Trophoblast cell (in vitro differentiated cells and primary cell): ENCODE measurements at regions not wholly inside any gene's neighbourhood (a gene's known extent, or its start where the extent isn't known, plus 50 kb on each side); places are given as distances from the start of the nearest gene placed in this dataset.

ENCODE experiments used
- DNase-seq, 2 donors: peaks; one replicate each; pipeline ENCODE4 v3.0.0-alpha.2; 2016
- H2AFZ ChIP-seq: 2 replicates; pipeline ENCODE4 v1.6.1; 2013; ENCODE audit warnings: low read length, moderate library complexity, mild to moderate bottlenecking; ENCODE audit not compliant: insufficient read depth, poor library complexity
- H2AK5ac ChIP-seq: 2 replicates; pipeline ENCODE4 v1.6.1; 2013; ENCODE audit warnings: mild to moderate bottlenecking, low read length
- H2BK120ac ChIP-seq: 2 replicates; pipeline ENCODE4 v1.6.1; 2013; ENCODE audit warnings: low read length, mild to moderate bottlenecking, moderate library complexity; ENCODE audit not compliant: insufficient read depth, poor library complexity
- H2BK12ac ChIP-seq: 2 replicates; pipeline ENCODE4 v1.6.1; 2013; ENCODE audit warnings: mild to moderate bottlenecking, low read length, moderate library complexity
- H2BK5ac ChIP-seq: 2 replicates; pipeline ENCODE4 v1.6.1; 2013; ENCODE audit warnings: low read length, low read depth, moderate library complexity, mild to moderate bottlenecking; ENCODE audit not compliant: poor library complexity
- H3K14ac ChIP-seq: 2 replicates; pipeline ENCODE4 v1.6.1; 2013; ENCODE audit warnings: mild to moderate bottlenecking, low read length
- H3K18ac ChIP-seq: 2 replicates; pipeline ENCODE4 v1.6.1; 2013; ENCODE audit warnings: mild to moderate bottlenecking, low read length
- H3K23ac ChIP-seq: 2 replicates; pipeline ENCODE4 v1.6.1; 2013; ENCODE audit warnings: low read length
- H3K27ac ChIP-seq: 2 replicates; pipeline ENCODE4 v1.5.1; 2013; ENCODE audit warnings: low read depth, mild to moderate bottlenecking, inconsistent platforms, low read length, moderate library complexity
- H3K27me3 ChIP-seq: 2 replicates; pipeline ENCODE4 v1.6.1; 2013; ENCODE audit warnings: inconsistent platforms, mild to moderate bottlenecking, low read length, moderate library complexity; ENCODE audit not compliant: insufficient read depth
- H3K36me3 ChIP-seq, 2 experiments: 1 replicate in 1 of 2; 2 replicates in 1 of 2; pipeline ENCODE4 v1.6.1; 2013; ENCODE audit warnings: low read length in 2 of 2, mild to moderate bottlenecking in 2 of 2, moderate library complexity in 1 of 2; ENCODE audit not compliant: insufficient read depth in 2 of 2, control insufficient read depth in 1 of 2
- H3K4ac ChIP-seq: 2 replicates; pipeline ENCODE4 v1.6.1; 2013; ENCODE audit warnings: low read depth, mild to moderate bottlenecking, low read length, moderate library complexity
- H3K4me1 ChIP-seq, 2 experiments: 1 replicate in 1 of 2; 2 replicates in 1 of 2; pipeline ENCODE4 v1.6.1; 2013; ENCODE audit warnings: low read length in 2 of 2, mild to moderate bottlenecking in 2 of 2, moderate library complexity in 1 of 2; ENCODE audit not compliant: insufficient read depth in 2 of 2, control insufficient read depth in 1 of 2
- H3K4me2 ChIP-seq: 2 replicates; pipeline ENCODE4 v1.6.1; 2013; ENCODE audit warnings: inconsistent platforms, mild to moderate bottlenecking, low read length, moderate library complexity
- H3K4me3 ChIP-seq: 2 replicates; pipeline ENCODE4 v1.5.1; 2013; ENCODE audit warnings: mild to moderate bottlenecking, low read depth, low read length, inconsistent platforms
- H3K79me1 ChIP-seq: one replicate; pipeline ENCODE4 v1.6.1; 2013; ENCODE audit warnings: low read length
- H3K79me2 ChIP-seq: 2 replicates; pipeline ENCODE4 v1.6.1; 2013; ENCODE audit warnings: low read length, mild to moderate bottlenecking; ENCODE audit not compliant: control insufficient read depth, insufficient read depth, poor library complexity
- H3K9ac ChIP-seq: 2 replicates; pipeline ENCODE4 v1.6.1; 2013; ENCODE audit warnings: mild to moderate bottlenecking, low read length
- H3K9me3 ChIP-seq: 2 replicates; pipeline ENCODE4 v1.6.1; 2013; ENCODE audit warnings: low read depth, mild to moderate bottlenecking, control low read depth, inconsistent platforms, low read length; ENCODE audit not compliant: insufficient read depth
- H4K12ac ChIP-seq: 2 replicates; pipeline ENCODE4 v1.6.1; 2013; ENCODE audit warnings: low read depth, mild to moderate bottlenecking, low read length, moderate library complexity
- H4K8ac ChIP-seq: 2 replicates; pipeline ENCODE4 v1.6.1; 2013; ENCODE audit warnings: low read depth, mild to moderate bottlenecking, low read length, moderate library complexity
- H4K91ac ChIP-seq: one replicate; pipeline ENCODE4 v1.6.1; 2013; ENCODE audit warnings: low read depth, mild to moderate bottlenecking, low read length, moderate library complexity
- WGBS: extraction: QIAGEN DNeasy Blood & Tissue Kit; methylation state at CpG from one replicate; pipeline ENCODE4 v1.1.7; 2013; ENCODE audit warnings: missing lambda C conversion rate; ENCODE audit not compliant: insufficient read length, insufficient coverage; ENCODE audit errors: extremely low coverage; 5-methylcytosine and 5-hydroxymethylcytosine counted together

GRCh38 chr22:47553436-47553835 lies 791.0 kb downstream of the TBC1D22A start:
- H2AFZ ChIP-seq, result no peak overlapping the region
- H3K27me3 ChIP-seq, result no peaks in the 10 kb centered on the region
- no peak overlapping the region for H3K14ac ChIP-seq
- peak overlapping the region; percentile 44 for H3K4me3 ChIP-seq
- no peaks in the 10 kb centered on the region for H3K79me2 ChIP-seq
- no peak overlapping the region for H4K8ac ChIP-seq
- no peak overlapping the region for H3K18ac ChIP-seq
- H3K4me1 ChIP-seq, result no peaks in the 10 kb centered on the region
- no peak overlapping the region for H3K23ac ChIP-seq
- H3K4me2 ChIP-seq, result no peak overlapping the region
- no peak overlapping the region for H4K12ac ChIP-seq
- H3K79me1 ChIP-seq, result no peaks in the 10 kb centered on the region
- no peak overlapping the region for H3K4ac ChIP-seq
- H3K27ac ChIP-seq, result no peak overlapping the region
- no peaks in the 10 kb centered on the region for H3K36me3 ChIP-seq
- WGBS, result no CpG with 5 or more reads among the region's 7 CpGs
- no peak overlapping the region for H2BK120ac ChIP-seq
- H2AK5ac ChIP-seq, result no peak overlapping the region
- H2BK5ac ChIP-seq, result no peak overlapping the region
- no peak overlapping the region for H3K9ac ChIP-seq
- no peak overlapping the region for H4K91ac ChIP-seq
- DNase-seq, result no peak
- H3K9me3 ChIP-seq, result peaks cover 55% of the 10 kb centered on the region
- no peak overlapping the region for H2BK12ac ChIP-seq

- Histone ChIP-seq H3K9me3 (peaks cover 59% of the 10 kb centered on the region), H4K12ac (no peak overlapping the region), H3K18ac (no peak overlapping the region), H3K4ac (no peak overlapping the region), H4K8ac (no peak overlapping the region), H3K4me3 (no peak overlapping the region), H2BK120ac (no peak overlapping the region), H3K27ac (no peak overlapping the region), H3K4me2 (no peak overlapping the region), H2BK12ac (no peak overlapping the region), H3K23ac (no peak overlapping the region), H2AK5ac (no peak overlapping the region), H4K91ac (no peak overlapping the region), H3K27me3 (no peaks in the 10 kb centered on the region), H3K4me1 (no peaks in the 10 kb centered on the region), H3K9ac (no peak overlapping the region), H3K14ac (no peak overlapping the region), H2BK5ac (no peak overlapping the region), H2AFZ (no peak overlapping the region), H3K36me3 (no peaks in the 10 kb centered on the region), H3K79me2 (no peaks in the 10 kb centered on the region), H3K79me1 (no peaks in the 10 kb centered on the region)
- WGBS, result no CpG with 5 or more reads among the region's 16 CpGs
- DNase-seq, result no peak
Observed at GRCh38 chr22:47552541-47553205, 790.2 kb downstream of the TBC1D22A start.

GRCh38 chr22:47552024-47552423 lies 789.6 kb downstream of the TBC1D22A start:
- Histone ChIP-seq H2BK12ac (no peak overlapping the region), H3K9me3 (peaks cover 64% of the 10 kb centered on the region), H3K18ac (no peak overlapping the region), H3K4ac (no peak overlapping the region), H2AK5ac (no peak overlapping the region), H3K79me2 (no peaks in the 10 kb centered on the region), H4K12ac (no peak overlapping the region), H4K8ac (no peak overlapping the region), H2BK120ac (no peak overlapping the region), H2BK5ac (no peak overlapping the region), H3K4me3 (no peak overlapping the region), H4K91ac (no peak overlapping the region), H3K36me3 (no peaks in the 10 kb centered on the region), H3K4me1 (no peaks in the 10 kb centered on the region), H2AFZ (no peak overlapping the region), H3K9ac (no peak overlapping the region), H3K27ac (no peak overlapping the region), H3K23ac (no peak overlapping the region), H3K27me3 (no peaks in the 10 kb centered on the region), H3K4me2 (no peak overlapping the region), H3K14ac (no peak overlapping the region), H3K79me1 (no peaks in the 10 kb centered on the region)
- no peak for DNase-seq
- no CpG with 5 or more reads among the region's 3 CpGs for WGBS

GRCh38 chr22:47551431-47551775 lies 789.0 kb downstream of the TBC1D22A start:
- H2AK5ac ChIP-seq, result no peak overlapping the region
- H3K23ac ChIP-seq, result no peak overlapping the region
- no peaks in the 10 kb centered on the region for H3K4me1 ChIP-seq
- no peak for DNase-seq
- no peak overlapping the region for H4K91ac ChIP-seq
- no peak overlapping the region for H3K4ac ChIP-seq
- H2BK12ac ChIP-seq, result no peak overlapping the region
- no peak overlapping the region for H3K27ac ChIP-seq
- H4K12ac ChIP-seq, result no peak overlapping the region
- H3K79me1 ChIP-seq, result no peaks in the 10 kb centered on the region
- no peak overlapping the region for H2BK120ac ChIP-seq
- no peaks in the 10 kb centered on the region for H3K36me3 ChIP-seq
- no peak overlapping the region for H2BK5ac ChIP-seq
- no peak overlapping the region for H3K18ac ChIP-seq
- no peak overlapping the region for H4K8ac ChIP-seq
- no peaks in the 10 kb centered on the region for H3K27me3 ChIP-seq
- no peak overlapping the region for H3K14ac ChIP-seq
- WGBS, result no CpG with 5 or more reads among the region's 7 CpGs
- no peaks in the 10 kb centered on the region for H3K79me2 ChIP-seq
- H2AFZ ChIP-seq, result no peak overlapping the region
- H3K4me2 ChIP-seq, result no peak overlapping the region
- no peak overlapping the region for H3K9ac ChIP-seq
- H3K9me3 ChIP-seq, result peaks cover 66% of the 10 kb centered on the region
- H3K4me3 ChIP-seq, result no peak overlapping the region
